ENCODE measurements at regions not wholly inside any gene's neighbourhood (a gene's known extent, or its start where the extent isn't known, plus 50 kb on each side); places are given as distances from the start of the nearest gene placed in this dataset.

DNA sequence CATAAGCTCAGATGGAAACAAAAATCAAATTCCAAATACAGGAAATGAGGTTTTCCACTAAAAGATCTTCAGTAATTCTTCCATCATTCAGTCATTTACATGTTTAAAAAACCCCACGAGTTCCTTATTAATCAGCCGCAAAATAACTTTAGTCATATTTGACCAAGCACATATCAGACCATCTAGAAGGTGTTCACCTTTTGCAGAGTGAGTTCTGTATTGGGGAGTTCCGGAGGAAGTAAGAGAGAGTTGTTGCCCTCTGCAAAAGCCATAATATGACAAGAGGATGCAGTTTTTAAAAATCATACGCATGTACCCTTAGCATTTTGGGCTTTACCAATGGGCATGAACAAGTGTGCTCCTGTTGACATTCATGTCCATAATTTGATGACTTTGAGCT is 61.6 kb downstream of the CCR1 start:
- Histone ChIP-seq H3K9me3 (ENCODE audit: control insufficient read depth, insufficient read depth, low read length) (no peaks in the 10 kb centered on the region), H3K23ac (ENCODE audit: low read depth, low read length) (no peak overlapping the region), H3K18ac (ENCODE audit: low read depth, low read length) (no peak overlapping the region), H3K4me3 (ENCODE audit: insufficient read depth, low read depth, low read length) (no peak overlapping the region), H2AK5ac (ENCODE audit: low read depth, low read length) (no peak overlapping the region), H3K36me3 (ENCODE audit: control insufficient read depth, insufficient read depth, low read length) (no peaks in the 10 kb centered on the region), H3K4ac (ENCODE audit: low read depth, low read length) (no peak overlapping the region), H2AFZ (replicated peaks; ENCODE audit: low read length, poor library complexity) (no peak overlapping the region), H3K27me3 (ENCODE audit: control insufficient read depth, insufficient read depth, low read length) (peaks cover 16% of the 10 kb centered on the region), H3K4me2 (ENCODE audit: low read depth, low read length) (no peak overlapping the region), H2AK9ac (replicated peaks; ENCODE audit: low read depth, low read length, poor library complexity) (no peak overlapping the region), H3K56ac (ENCODE audit: extremely low read depth, insufficient read depth, low read length) (no peak overlapping the region), H2BK5ac (ENCODE audit: low read depth, low read length, poor library complexity, severe bottlenecking) (no peak overlapping the region), H2BK15ac (ENCODE audit: low read depth, low read length) (no peak overlapping the region), H4K20me1 (ENCODE audit: insufficient read depth, low read length) (no peaks in the 10 kb centered on the region), H3K4me1 (ENCODE audit: control insufficient read depth, insufficient read depth, low read length) (no peaks in the 10 kb centered on the region), H4K8ac (ENCODE audit: low read depth in 2 of 2, low read length in 2 of 2) (no peak overlapping the region), H3K14ac (replicated peaks; ENCODE audit: low read depth, low read length) (no peak overlapping the region), H2BK120ac (ENCODE audit: low read depth, low read length) (no peak overlapping the region), H4K91ac (ENCODE audit: insufficient read depth, low read depth, low read length) (no peak overlapping the region), H3K79me1 (ENCODE audit: low read depth in 1 of 2, low read length in 2 of 2) (no peaks in the 10 kb centered on the region), H3K9me1 (ENCODE audit: insufficient read depth, low read length) (no peaks in the 10 kb centered on the region), H3K9ac (ENCODE audit: low read depth, low read length) (no peak overlapping the region), H4K5ac (ENCODE audit: low read depth, low read length) (no peak overlapping the region), H3K27ac (ENCODE audit: insufficient read depth, low read length) (no peak overlapping the region), H2BK20ac (ENCODE audit: low read depth, low read length) (no peak overlapping the region)
- dilution Hi-C loops (cut with HindIII; ENCODE audit: low sequenced_read_pairs, unreplicated experiment) = no loop called here
- intact Hi-C loops (cut with micrococcal nuclease) = no loop called here
- no TSS peak for BruUV-seq (replicated peaks)
- TF ChIP-seq RAD21 (IDR thresholded peaks at IDR 0.05; ENCODE audit: low read length) (no peak), CHD1 (IDR thresholded peaks at IDR 0.05; ENCODE audit: low read depth, low read length) (no peak), MXI1 (IDR thresholded peaks at IDR 0.05; ENCODE audit: borderline replicate concordance, low read depth, low read length) (no peak), SMC3 (IDR thresholded peaks at IDR 0.05; ENCODE audit: low read depth, low read length) (no peak), BHLHE40 (IDR thresholded peaks at IDR 0.05; ENCODE audit: low read depth, low read length) (no peak), MAFK (IDR thresholded peaks at IDR 0.05; ENCODE audit: low read depth, low read length) (no peak), NFE2L2 (IDR thresholded peaks at IDR 0.05; ENCODE audit: low read depth, low read length) (no peak), POLR2A (IDR thresholded peaks at IDR 0.05; ENCODE audit: low read depth, low read length) (no peak), RCOR1 (IDR thresholded peaks at IDR 0.05; ENCODE audit: insufficient replicate concordance, low read length) (no peak), CEBPB (IDR thresholded peaks at IDR 0.05; ENCODE audit: low read depth, low read length) (no peak), FOS (IDR thresholded peaks at IDR 0.05; ENCODE audit: low read depth, low read length) (no peak), RFX5 (IDR thresholded peaks at IDR 0.05; ENCODE audit: low read depth, low read length) (no peak)
- TF ChIP-seq, protein P1, sequence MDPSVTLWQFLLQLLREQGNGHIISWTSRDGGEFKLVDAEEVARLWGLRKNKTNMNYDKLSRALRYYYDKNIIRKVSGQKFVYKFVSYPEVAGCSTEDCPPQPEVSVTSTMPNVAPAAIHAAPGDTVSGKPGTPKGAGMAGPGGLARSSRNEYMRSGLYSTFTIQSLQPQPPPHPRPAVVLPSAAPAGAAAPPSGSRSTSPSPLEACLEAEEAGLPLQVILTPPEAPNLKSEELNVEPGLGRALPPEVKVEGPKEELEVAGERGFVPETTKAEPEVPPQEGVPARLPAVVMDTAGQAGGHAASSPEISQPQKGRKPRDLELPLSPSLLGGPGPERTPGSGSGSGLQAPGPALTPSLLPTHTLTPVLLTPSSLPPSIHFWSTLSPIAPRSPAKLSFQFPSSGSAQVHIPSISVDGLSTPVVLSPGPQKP (IDR thresholded peaks at IDR 0.05; ENCODE audit: borderline replicate concordance, low read depth, low read length) = no peak
- TF ChIP-seq, protein P2, sequence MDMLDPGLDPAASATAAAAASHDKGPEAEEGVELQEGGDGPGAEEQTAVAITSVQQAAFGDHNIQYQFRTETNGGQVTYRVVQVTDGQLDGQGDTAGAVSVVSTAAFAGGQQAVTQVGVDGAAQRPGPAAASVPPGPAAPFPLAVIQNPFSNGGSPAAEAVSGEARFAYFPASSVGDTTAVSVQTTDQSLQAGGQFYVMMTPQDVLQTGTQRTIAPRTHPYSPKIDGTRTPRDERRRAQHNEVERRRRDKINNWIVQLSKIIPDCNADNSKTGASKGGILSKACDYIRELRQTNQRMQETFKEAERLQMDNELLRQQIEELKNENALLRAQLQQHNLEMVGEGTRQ (IDR thresholded peaks at IDR 0.05; ENCODE audit: low read depth, low read length) = no peak
- TF ChIP-seq, protein P3, sequence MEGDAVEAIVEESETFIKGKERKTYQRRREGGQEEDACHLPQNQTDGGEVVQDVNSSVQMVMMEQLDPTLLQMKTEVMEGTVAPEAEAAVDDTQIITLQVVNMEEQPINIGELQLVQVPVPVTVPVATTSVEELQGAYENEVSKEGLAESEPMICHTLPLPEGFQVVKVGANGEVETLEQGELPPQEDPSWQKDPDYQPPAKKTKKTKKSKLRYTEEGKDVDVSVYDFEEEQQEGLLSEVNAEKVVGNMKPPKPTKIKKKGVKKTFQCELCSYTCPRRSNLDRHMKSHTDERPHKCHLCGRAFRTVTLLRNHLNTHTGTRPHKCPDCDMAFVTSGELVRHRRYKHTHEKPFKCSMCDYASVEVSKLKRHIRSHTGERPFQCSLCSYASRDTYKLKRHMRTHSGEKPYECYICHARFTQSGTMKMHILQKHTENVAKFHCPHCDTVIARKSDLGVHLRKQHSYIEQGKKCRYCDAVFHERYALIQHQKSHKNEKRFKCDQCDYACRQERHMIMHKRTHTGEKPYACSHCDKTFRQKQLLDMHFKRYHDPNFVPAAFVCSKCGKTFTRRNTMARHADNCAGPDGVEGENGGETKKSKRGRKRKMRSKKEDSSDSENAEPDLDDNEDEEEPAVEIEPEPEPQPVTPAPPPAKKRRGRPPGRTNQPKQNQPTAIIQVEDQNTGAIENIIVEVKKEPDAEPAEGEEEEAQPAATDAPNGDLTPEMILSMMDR (conservative IDR thresholded peaks at IDR 0.05; ENCODE audit: low read depth, low read length) = no peak
- CTCF ChIA-PET = no interaction called here
- 80% methylated on average over 1 of the region's 4 CpGs; no CpG with 5 or more reads in 1 of the 2 experiments for WGBS, 2 experiments (ENCODE audit: extremely low coverage in 2 of 2, insufficient read length in 1 of 2)
- in situ Hi-C loops (cut with MboI; ENCODE audit: low sequenced_read_pairs) = no loop called here
- DNase-seq = no peak
- no peak for ATAC-seq (ENCODE audit: low read depth)
- POLR2A ChIA-PET (ENCODE audit: unreplicated experiment) = no interaction called here

All from IMR-90 (cell line).